ENCODE measurements at regions not wholly inside any gene's neighbourhood (a gene's known extent, or its start where the extent isn't known, plus 50 kb on each side); places are given as distances from the start of the nearest gene placed in this dataset.

GRCh38 chr6:51505434-51505833 lies 582.0 kb downstream of the PKHD1 start:
- TF ChIP-seq CTCF (IDR thresholded peaks at IDR 0.05) (no peak), EP300 (IDR thresholded peaks at IDR 0.05) (no peak), POLR2AphosphoS5 (IDR thresholded peaks at IDR 0.05) (no peak)

All from stomach (tissue), 4 donors.